ENCODE measurements at regions not wholly inside any gene's neighbourhood (a gene's known extent, or its start where the extent isn't known, plus 50 kb on each side); places are given as distances from the start of the nearest gene placed in this dataset.

- TF ChIP-seq CTCF (conservative IDR thresholded peaks at IDR 0.05; ENCODE audit: low read depth in 2 of 2): no peak
- TF ChIP-seq POLR2AphosphoS5 (IDR thresholded peaks at IDR 0.05; ENCODE audit: low read depth): no peak
- TF ChIP-seq CREB1 (CRISPR knock-in tag; IDR thresholded peaks at IDR 0.05; ENCODE audit: low read depth): no peak
- no peak for TF ChIP-seq EZH2 (IDR thresholded peaks at IDR 0.05; ENCODE audit: low read depth, unreplicated experiment)
- TF ChIP-seq ZNF462 (CRISPR knock-in tag; IDR thresholded peaks at IDR 0.05): no peak
- TF ChIP-seq, protein P1, sequence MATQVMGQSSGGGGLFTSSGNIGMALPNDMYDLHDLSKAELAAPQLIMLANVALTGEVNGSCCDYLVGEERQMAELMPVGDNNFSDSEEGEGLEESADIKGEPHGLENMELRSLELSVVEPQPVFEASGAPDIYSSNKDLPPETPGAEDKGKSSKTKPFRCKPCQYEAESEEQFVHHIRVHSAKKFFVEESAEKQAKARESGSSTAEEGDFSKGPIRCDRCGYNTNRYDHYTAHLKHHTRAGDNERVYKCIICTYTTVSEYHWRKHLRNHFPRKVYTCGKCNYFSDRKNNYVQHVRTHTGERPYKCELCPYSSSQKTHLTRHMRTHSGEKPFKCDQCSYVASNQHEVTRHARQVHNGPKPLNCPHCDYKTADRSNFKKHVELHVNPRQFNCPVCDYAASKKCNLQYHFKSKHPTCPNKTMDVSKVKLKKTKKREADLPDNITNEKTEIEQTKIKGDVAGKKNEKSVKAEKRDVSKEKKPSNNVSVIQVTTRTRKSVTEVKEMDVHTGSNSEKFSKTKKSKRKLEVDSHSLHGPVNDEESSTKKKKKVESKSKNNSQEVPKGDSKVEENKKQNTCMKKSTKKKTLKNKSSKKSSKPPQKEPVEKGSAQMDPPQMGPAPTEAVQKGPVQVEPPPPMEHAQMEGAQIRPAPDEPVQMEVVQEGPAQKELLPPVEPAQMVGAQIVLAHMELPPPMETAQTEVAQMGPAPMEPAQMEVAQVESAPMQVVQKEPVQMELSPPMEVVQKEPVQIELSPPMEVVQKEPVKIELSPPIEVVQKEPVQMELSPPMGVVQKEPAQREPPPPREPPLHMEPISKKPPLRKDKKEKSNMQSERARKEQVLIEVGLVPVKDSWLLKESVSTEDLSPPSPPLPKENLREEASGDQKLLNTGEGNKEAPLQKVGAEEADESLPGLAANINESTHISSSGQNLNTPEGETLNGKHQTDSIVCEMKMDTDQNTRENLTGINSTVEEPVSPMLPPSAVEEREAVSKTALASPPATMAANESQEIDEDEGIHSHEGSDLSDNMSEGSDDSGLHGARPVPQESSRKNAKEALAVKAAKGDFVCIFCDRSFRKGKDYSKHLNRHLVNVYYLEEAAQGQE (IDR thresholded peaks at IDR 0.05; ENCODE audit: unreplicated experiment): no peak
- TF ChIP-seq EZH2phosphoT487 (IDR thresholded peaks at IDR 0.05; ENCODE audit: unreplicated experiment): no peak
These were observed 73.0 kb upstream of the NAV2 start for GRCh38 chr11:19639603-19640105.
